ENCODE measurements at regions not wholly inside any gene's neighbourhood (a gene's known extent, or its start where the extent isn't known, plus 50 kb on each side); places are given as distances from the start of the nearest gene placed in this dataset.

GRCh38 chr1:163422738-163423404 is 101.1 kb downstream of the NUF2 start:
- CTCF ChIA-PET, result no interaction called here
- H3K9me3 Mint-ChIP-seq (ENCODE audit: unreplicated experiment), result no peaks in the 10 kb centered on the region
- H3K4me1 ChIP-seq, result peaks cover 19% of the 10 kb centered on the region
- H3K4me3 ChIP-seq (ENCODE audit: low read depth, low read length), result no peak overlapping the region
- POLR2A ChIA-PET, result no interaction called here
- no peaks in the 10 kb centered on the region for H3K36me3 ChIP-seq (ENCODE audit: control insufficient read depth, insufficient read depth, low read length)
- H3K27me3 ChIP-seq (replicated peaks; ENCODE audit: control insufficient read depth, insufficient read depth, low read length), result no peaks in the 10 kb centered on the region
- no peaks in the 10 kb centered on the region for H3K36me3 Mint-ChIP-seq (ENCODE audit: insufficient read depth, unreplicated experiment)
- H3K27me3 Mint-ChIP-seq (ENCODE audit: insufficient read depth, unreplicated experiment), result no peaks in the 10 kb centered on the region
- no peaks in the 10 kb centered on the region for H3K9me3 ChIP-seq
- no TSS peak for BruUV-seq (replicated peaks)
- DNase-seq, result no peak
- no peak overlapping the region for H3K27ac Mint-ChIP-seq (ENCODE audit: unreplicated experiment)
- intact Hi-C loops (cut with micrococcal nuclease; ENCODE audit: unreplicated experiment), result no loop called here
- no peak overlapping the region for H3K4me3 Mint-ChIP-seq (ENCODE audit: unreplicated experiment)
- TF ChIP-seq CTCF (IDR thresholded peaks at IDR 0.05; ENCODE audit: insufficient read depth in 1 of 2, low read depth in 1 of 2, low read length in 1 of 2, severe bottlenecking in 1 of 2, unreplicated experiment in 1 of 2), result no peak
- peaks cover 7% of the 10 kb centered on the region for H3K4me1 Mint-ChIP-seq (ENCODE audit: low read depth, unreplicated experiment)

- POLR2A ChIA-PET, result no interaction called here
- Histone ChIP-seq H3K9me3 (0 out of 2 replicates have a peak, but pooled peaks cover 5% of the 10 kb centered on the region), H3K27me3 (replicated peaks; ENCODE audit: control insufficient read depth, insufficient read depth, low read length) (no peaks in the 10 kb centered on the region), H3K4me1 (peaks cover 19% of the 10 kb centered on the region), H3K36me3 (ENCODE audit: control insufficient read depth, insufficient read depth, low read length) (no peaks in the 10 kb centered on the region), H3K4me3 (ENCODE audit: low read depth, low read length) (no peak overlapping the region)
- intact Hi-C loops (cut with micrococcal nuclease; ENCODE audit: unreplicated experiment), result no loop called here
- BruUV-seq (replicated peaks), result no TSS peak
- TF ChIP-seq CTCF (IDR thresholded peaks at IDR 0.05; ENCODE audit: insufficient read depth in 1 of 2, low read depth in 1 of 2, low read length in 1 of 2, severe bottlenecking in 1 of 2, unreplicated experiment in 1 of 2), result no peak
- H3K9me3 Mint-ChIP-seq (ENCODE audit: unreplicated experiment), result no peaks in the 10 kb centered on the region
- H3K27ac Mint-ChIP-seq (ENCODE audit: unreplicated experiment), result no peak overlapping the region
- CTCF ChIA-PET, result no interaction called here
- peaks cover 7% of the 10 kb centered on the region for H3K4me1 Mint-ChIP-seq (ENCODE audit: low read depth, unreplicated experiment)
- no peak for DNase-seq
- H3K4me3 Mint-ChIP-seq (ENCODE audit: unreplicated experiment), result no peak overlapping the region
- no peaks in the 10 kb centered on the region for H3K27me3 Mint-ChIP-seq (ENCODE audit: insufficient read depth, unreplicated experiment)
- H3K36me3 Mint-ChIP-seq (ENCODE audit: insufficient read depth, unreplicated experiment), result no peaks in the 10 kb centered on the region
Measured at GRCh38 chr1:163426505-163427251, 104.9 kb downstream of the NUF2 start.

- H3K9me3 ChIP-seq, result 0 out of 2 replicates have a peak, but pooled peaks cover 5% of the 10 kb centered on the region
- Mint-ChIP-seq H3K9me3 (ENCODE audit: unreplicated experiment) (peaks cover 4% of the 10 kb centered on the region), H3K4me1 (ENCODE audit: low read depth, unreplicated experiment) (peaks cover 7% of the 10 kb centered on the region), H3K36me3 (ENCODE audit: insufficient read depth, unreplicated experiment) (no peaks in the 10 kb centered on the region), H3K27me3 (ENCODE audit: insufficient read depth, unreplicated experiment) (no peaks in the 10 kb centered on the region), H3K4me3 (ENCODE audit: unreplicated experiment) (no peak overlapping the region), H3K27ac (ENCODE audit: unreplicated experiment) (no peak overlapping the region)
- intact Hi-C loops (cut with micrococcal nuclease; ENCODE audit: unreplicated experiment), result no loop called here
- DNase-seq, result no peak
- no peak overlapping the region for H3K4me3 ChIP-seq (ENCODE audit: low read depth, low read length)
- H3K27me3 ChIP-seq (replicated peaks; ENCODE audit: control insufficient read depth, insufficient read depth, low read length), result no peaks in the 10 kb centered on the region
- H3K4me1 ChIP-seq, result peaks cover 19% of the 10 kb centered on the region
- no peak for TF ChIP-seq CTCF (IDR thresholded peaks at IDR 0.05; ENCODE audit: insufficient read depth in 1 of 2, low read depth in 1 of 2, low read length in 1 of 2, severe bottlenecking in 1 of 2, unreplicated experiment in 1 of 2)
- BruUV-seq (replicated peaks), result no TSS peak
- ChIA-PET CTCF (no interaction called here), POLR2A (no interaction called here)
- no peaks in the 10 kb centered on the region for H3K36me3 ChIP-seq (ENCODE audit: control insufficient read depth, insufficient read depth, low read length)
Measured at GRCh38 chr1:163427279-163427678, 105.5 kb downstream of the NUF2 start.
